Neural progenitor cell (in vitro differentiated cells): ENCODE measurements at regions not wholly inside any gene's neighbourhood (a gene's known extent, or its start where the extent isn't known, plus 50 kb on each side); places are given as distances from the start of the nearest gene placed in this dataset.

Experiments used
- DNase-seq: peaks from one replicate; pipeline ENCODE4 v3.0.0-alpha.2; 2016; ENCODE audit warnings: low spot score
- H2AFZ ChIP-seq: fragments of 200-600 bp; sonication (generic); replicated peaks from 2 replicates; pipeline ENCODE4 v1.6.1; 2016; ENCODE audit warnings: antibody characterized with exemption
- H3F3A ChIP-seq: fragments of 200-600 bp; sonication (generic); 2 replicates; pipeline ENCODE4 v1.6.1; 2016; ENCODE audit warnings: antibody characterized with exemption, low read depth
- H3K27ac ChIP-seq: fragments of 200-600 bp; sonication (generic); 2 replicates; pipeline ENCODE4 v1.5.1; 2016; ENCODE audit warnings: mild to moderate bottlenecking
- H3K27me3 ChIP-seq: fragments of 200-600 bp; sonication (generic); 2 replicates; pipeline ENCODE4 v1.6.1; 2016; ENCODE audit warnings: mild to moderate bottlenecking, moderate library complexity
- H3K36me3 ChIP-seq: fragments of 200-600 bp; sonication (generic); 2 replicates; pipeline ENCODE4 v1.5.1; 2016
- H3K4me1 ChIP-seq: fragments of 200-600 bp; sonication (generic); 2 replicates; pipeline ENCODE4 v1.6.1; 2016; ENCODE audit warnings: mixed run types
- H3K4me2 ChIP-seq: fragments of 200-600 bp; sonication (generic); 2 replicates; pipeline ENCODE4 v1.6.1; 2016
- H3K4me3 ChIP-seq: fragments of 200-600 bp; sonication (generic); 2 replicates; pipeline ENCODE4 v1.5.1; 2016
- H3K79me2 ChIP-seq: fragments of 200-600 bp; sonication (generic); 2 replicates; pipeline ENCODE4 v1.6.1; 2016; ENCODE audit warnings: low read depth
- H3K9ac ChIP-seq: fragments of 200-600 bp; sonication (generic); 2 replicates; pipeline ENCODE4 v1.6.1; 2016
- H3K9me3 ChIP-seq: fragments of 200-600 bp; sonication (generic); 2 replicates; pipeline ENCODE4 v1.5.1; 2016; ENCODE audit warnings: low read depth
- H4K20me1 ChIP-seq: fragments of 200-600 bp; sonication (generic); 2 replicates; pipeline ENCODE4 v1.6.1; 2016; ENCODE audit warnings: low read depth
- H3K27ac Mint-ChIP-seq: 3 replicates; pipeline ENCODE4 v1.8.0; 2021; ENCODE audit warnings: mixed read lengths
- H3K27me3 Mint-ChIP-seq: 2 replicates; pipeline ENCODE4 v1.8.0; 2022; ENCODE audit warnings: low read depth, mild to moderate bottlenecking, inconsistent platforms, moderate library complexity, mixed read lengths; ENCODE audit not compliant: insufficient read depth
- H3K36me3 Mint-ChIP-seq: 3 replicates; pipeline ENCODE4 v1.8.0; 2021; ENCODE audit warnings: mixed read lengths
- H3K4me1 Mint-ChIP-seq: 3 replicates; pipeline ENCODE4 v1.8.0; 2021; ENCODE audit warnings: mixed read lengths
- H3K4me3 Mint-ChIP-seq: 3 replicates; pipeline ENCODE4 v1.8.0; 2021; ENCODE audit warnings: mild to moderate bottlenecking, moderate library complexity, mixed read lengths
- H3K9me3 Mint-ChIP-seq: 3 replicates; pipeline ENCODE4 v1.8.0; 2020; ENCODE audit warnings: mixed read lengths
- CTCF ChIP-seq: fragments of 200-600 bp; sonication (generic); IDR thresholded peaks from 2 replicates; pipeline ENCODE4 v1.5.1; 2017; ENCODE audit warnings: antibody characterized with exemption, mild to moderate bottlenecking
- EZH2 ChIP-seq: fragments of 200-600 bp; sonication (generic); IDR thresholded peaks from 2 replicates; pipeline ENCODE4 v1.6.1; 2017; ENCODE audit warnings: antibody characterized with exemption, mild to moderate bottlenecking, moderate library complexity
- EZH2phosphoT487 ChIP-seq: fragments of 200-600 bp; sonication (generic); IDR thresholded peaks from 2 replicates; pipeline ENCODE4 v1.6.1; 2017; ENCODE audit warnings: antibody characterized with exemption

GRCh38 chr4:38605181-38605752 is 58.7 kb upstream of the KLF3 start:
- H3K4me1 ChIP-seq = peaks cover 10% of the 10 kb centered on the region
- no peak for DNase-seq
- TF ChIP-seq EZH2 (no peak), CTCF (no peak), EZH2phosphoT487 (no peak)
- H2AFZ ChIP-seq = no peak overlapping the region
- no peak overlapping the region for H3K9ac ChIP-seq
- H3K4me1 Mint-ChIP-seq = peaks cover 22% of the 10 kb centered on the region
- H3K36me3 ChIP-seq = no peaks in the 10 kb centered on the region
- H3K27me3 Mint-ChIP-seq = peaks cover 6% of the 10 kb centered on the region
- H3K4me3 ChIP-seq = no peak overlapping the region
- no peaks in the 10 kb centered on the region for H3K79me2 ChIP-seq
- H3F3A ChIP-seq = no peaks in the 10 kb centered on the region
- H3K27ac ChIP-seq = no peak overlapping the region
- H3K4me3 Mint-ChIP-seq = no peak overlapping the region
- H3K36me3 Mint-ChIP-seq = peaks cover 20% of the 10 kb centered on the region
- H3K27me3 ChIP-seq = no peaks in the 10 kb centered on the region
- H3K4me2 ChIP-seq = peak overlapping the region; percentile 32
- H4K20me1 ChIP-seq = no peaks in the 10 kb centered on the region
- H3K27ac Mint-ChIP-seq = peak overlapping the region; percentile 76
- peaks cover 8% of the 10 kb centered on the region for H3K9me3 Mint-ChIP-seq
- H3K9me3 ChIP-seq = no peaks in the 10 kb centered on the region

- Mint-ChIP-seq H3K4me3 (no peak overlapping the region), H3K4me1 (peaks cover 25% of the 10 kb centered on the region), H3K36me3 (peaks cover 17% of the 10 kb centered on the region), H3K27ac (peak overlapping the region; percentile 76), H3K27me3 (peaks cover 6% of the 10 kb centered on the region), H3K9me3 (peaks cover 8% of the 10 kb centered on the region)
- Histone ChIP-seq H3K4me3 (no peak overlapping the region), H2AFZ (peak overlapping the region; percentile 50), H3K4me1 (peaks cover 13% of the 10 kb centered on the region), H3K36me3 (no peaks in the 10 kb centered on the region), H3K9me3 (no peaks in the 10 kb centered on the region), H4K20me1 (no peaks in the 10 kb centered on the region), H3F3A (no peaks in the 10 kb centered on the region), H3K4me2 (peak overlapping the region; percentile 32), H3K79me2 (no peaks in the 10 kb centered on the region), H3K9ac (no peak overlapping the region), H3K27me3 (no peaks in the 10 kb centered on the region), H3K27ac (no peak overlapping the region)
- no peak for TF ChIP-seq EZH2phosphoT487
- no peak for TF ChIP-seq EZH2
- TF ChIP-seq CTCF = no peak
- DNase-seq = peak; percentile 38
Measured at GRCh38 chr4:38605753-38606586, 58.0 kb upstream of the KLF3 start.

DNA sequence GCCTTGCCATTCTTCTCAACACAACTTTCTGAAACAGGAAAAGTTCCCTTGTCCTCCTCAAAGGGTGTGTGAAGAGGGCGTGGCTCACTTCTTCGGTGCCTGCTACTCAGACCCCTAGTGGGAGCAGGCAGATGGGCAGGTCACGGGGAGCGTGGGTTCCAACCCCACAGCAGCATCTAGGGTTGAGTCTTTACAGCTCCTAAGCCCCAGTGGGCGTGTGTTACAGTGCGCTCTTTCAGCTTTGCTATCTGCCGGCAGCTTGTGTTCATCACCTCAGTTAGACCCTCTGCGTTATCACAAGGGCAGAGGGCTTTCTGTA is 57.5 kb upstream of the KLF3 start:
- no peak overlapping the region for H3K27ac ChIP-seq
- H3K27me3 ChIP-seq = no peaks in the 10 kb centered on the region
- H3K4me1 ChIP-seq = peaks cover 16% of the 10 kb centered on the region
- no peaks in the 10 kb centered on the region for H4K20me1 ChIP-seq
- peaks cover 15% of the 10 kb centered on the region for H3K36me3 Mint-ChIP-seq
- H3K4me3 ChIP-seq = no peak overlapping the region
- peaks cover 6% of the 10 kb centered on the region for H3K27me3 Mint-ChIP-seq
- no peaks in the 10 kb centered on the region for H3K79me2 ChIP-seq
- no peak overlapping the region for H3K4me2 ChIP-seq
- peaks cover 28% of the 10 kb centered on the region for H3K4me1 Mint-ChIP-seq
- peaks cover 8% of the 10 kb centered on the region for H3K9me3 Mint-ChIP-seq
- no peaks in the 10 kb centered on the region for H3F3A ChIP-seq
- H2AFZ ChIP-seq = no peak overlapping the region
- no peaks in the 10 kb centered on the region for H3K36me3 ChIP-seq
- peak overlapping the region; percentile 61 for H3K27ac Mint-ChIP-seq
- H3K9ac ChIP-seq = no peak overlapping the region
- no peak for DNase-seq
- TF ChIP-seq EZH2phosphoT487 (no peak), EZH2 (no peak), CTCF (no peak)
- no peak overlapping the region for H3K4me3 Mint-ChIP-seq
- no peaks in the 10 kb centered on the region for H3K9me3 ChIP-seq
